ENCODE measurements at regions not wholly inside any gene's neighbourhood (a gene's known extent, or its start where the extent isn't known, plus 50 kb on each side); places are given as distances from the start of the nearest gene placed in this dataset.

GRCh38 chr22:49334976-49335375 is 492.7 kb downstream of the BRD1 start (continued):
- TF ChIP-seq, protein P1, sequence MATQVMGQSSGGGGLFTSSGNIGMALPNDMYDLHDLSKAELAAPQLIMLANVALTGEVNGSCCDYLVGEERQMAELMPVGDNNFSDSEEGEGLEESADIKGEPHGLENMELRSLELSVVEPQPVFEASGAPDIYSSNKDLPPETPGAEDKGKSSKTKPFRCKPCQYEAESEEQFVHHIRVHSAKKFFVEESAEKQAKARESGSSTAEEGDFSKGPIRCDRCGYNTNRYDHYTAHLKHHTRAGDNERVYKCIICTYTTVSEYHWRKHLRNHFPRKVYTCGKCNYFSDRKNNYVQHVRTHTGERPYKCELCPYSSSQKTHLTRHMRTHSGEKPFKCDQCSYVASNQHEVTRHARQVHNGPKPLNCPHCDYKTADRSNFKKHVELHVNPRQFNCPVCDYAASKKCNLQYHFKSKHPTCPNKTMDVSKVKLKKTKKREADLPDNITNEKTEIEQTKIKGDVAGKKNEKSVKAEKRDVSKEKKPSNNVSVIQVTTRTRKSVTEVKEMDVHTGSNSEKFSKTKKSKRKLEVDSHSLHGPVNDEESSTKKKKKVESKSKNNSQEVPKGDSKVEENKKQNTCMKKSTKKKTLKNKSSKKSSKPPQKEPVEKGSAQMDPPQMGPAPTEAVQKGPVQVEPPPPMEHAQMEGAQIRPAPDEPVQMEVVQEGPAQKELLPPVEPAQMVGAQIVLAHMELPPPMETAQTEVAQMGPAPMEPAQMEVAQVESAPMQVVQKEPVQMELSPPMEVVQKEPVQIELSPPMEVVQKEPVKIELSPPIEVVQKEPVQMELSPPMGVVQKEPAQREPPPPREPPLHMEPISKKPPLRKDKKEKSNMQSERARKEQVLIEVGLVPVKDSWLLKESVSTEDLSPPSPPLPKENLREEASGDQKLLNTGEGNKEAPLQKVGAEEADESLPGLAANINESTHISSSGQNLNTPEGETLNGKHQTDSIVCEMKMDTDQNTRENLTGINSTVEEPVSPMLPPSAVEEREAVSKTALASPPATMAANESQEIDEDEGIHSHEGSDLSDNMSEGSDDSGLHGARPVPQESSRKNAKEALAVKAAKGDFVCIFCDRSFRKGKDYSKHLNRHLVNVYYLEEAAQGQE (IDR thresholded peaks at IDR 0.05; ENCODE audit: unreplicated experiment) = no peak

GRCh38 chr22:49334449-49334789 is 493.3 kb downstream of the BRD1 start:
- Histone ChIP-seq H3K27ac (ENCODE audit: low read depth) (no peak overlapping the region), H3K4me1 (ENCODE audit: insufficient read depth) (no peaks in the 10 kb centered on the region), H3K4me3 (no peak overlapping the region), H3K36me3 (ENCODE audit: insufficient read depth) (no peaks in the 10 kb centered on the region), H3K4me2 (no peak overlapping the region), H3K9me2 (ENCODE audit: insufficient read depth) (no peaks in the 10 kb centered on the region), H4K20me1 (replicated peaks; ENCODE audit: insufficient read depth) (no peaks in the 10 kb centered on the region), H3K79me2 (replicated peaks; ENCODE audit: insufficient read depth) (no peaks in the 10 kb centered on the region), H3K27me3 (ENCODE audit: insufficient read depth) (no peaks in the 10 kb centered on the region), H2AFZ (no peak overlapping the region), H3F3A (replicated peaks; ENCODE audit: low read depth) (no peaks in the 10 kb centered on the region)
- no peak for TF ChIP-seq CREB1 (CRISPR knock-in tag; IDR thresholded peaks at IDR 0.05; ENCODE audit: low read depth)
- Mint-ChIP-seq H3K36me3 (ENCODE audit: low read depth) (no peaks in the 10 kb centered on the region), H3K4me3 (no peak overlapping the region), H3K4me1 (peaks cover 7% of the 10 kb centered on the region), H3K27me3 (ENCODE audit: insufficient read depth, low read depth, poor library complexity) (peaks cover 5% of the 10 kb centered on the region), H3K27ac (no peak overlapping the region), H3K9me3 (peaks cover 4% of the 10 kb centered on the region; the same call in 1 of the 3 replicates)
- DNase-seq (ENCODE audit: low spot score) (no peak), ATAC-seq (peak; percentile 43)

- Histone ChIP-seq H3K4me3 (no peak overlapping the region), H4K20me1 (replicated peaks; ENCODE audit: insufficient read depth) (no peaks in the 10 kb centered on the region), H3K4me1 (ENCODE audit: insufficient read depth) (no peaks in the 10 kb centered on the region), H3K27me3 (ENCODE audit: insufficient read depth) (no peaks in the 10 kb centered on the region), H3K79me2 (replicated peaks; ENCODE audit: insufficient read depth) (no peaks in the 10 kb centered on the region), H3K27ac (ENCODE audit: low read depth) (no peak overlapping the region), H3K9me2 (ENCODE audit: insufficient read depth) (no peaks in the 10 kb centered on the region), H2AFZ (no peak overlapping the region), H3K36me3 (ENCODE audit: insufficient read depth) (no peaks in the 10 kb centered on the region), H3F3A (replicated peaks; ENCODE audit: low read depth) (no peaks in the 10 kb centered on the region), H3K4me2 (no peak overlapping the region)
- peaks cover 4% of the 10 kb centered on the region; the same call in 1 of the 3 replicates for H3K9me3 Mint-ChIP-seq
- no peak overlapping the region for H3K4me3 Mint-ChIP-seq
- H3K36me3 Mint-ChIP-seq (ENCODE audit: low read depth) = no peaks in the 10 kb centered on the region
- peaks cover 7% of the 10 kb centered on the region for H3K4me1 Mint-ChIP-seq
- DNase-seq (ENCODE audit: low spot score) (no peak), ATAC-seq (no peak)
- no peak overlapping the region for H3K27ac Mint-ChIP-seq
- peaks cover 7% of the 10 kb centered on the region for H3K27me3 Mint-ChIP-seq (ENCODE audit: insufficient read depth, low read depth, poor library complexity)
- TF ChIP-seq JUNB (IDR thresholded peaks at IDR 0.05; ENCODE audit: unreplicated experiment) (no peak), CREB1 (CRISPR knock-in tag; IDR thresholded peaks at IDR 0.05; ENCODE audit: low read depth) (no peak), POLR2AphosphoS5 (IDR thresholded peaks at IDR 0.05; ENCODE audit: low read depth) (no peak), CTCF (conservative IDR thresholded peaks at IDR 0.05; ENCODE audit: low read depth in 2 of 2) (no peak)
Observed at GRCh38 chr22:49333206-49333605, 494.5 kb downstream of the BRD1 start.

Data from GM23338 (cell line).